GM21423 (cell line): ENCODE measurements at regions not wholly inside any gene's neighbourhood (a gene's known extent, or its start where the extent isn't known, plus 50 kb on each side); places are given as distances from the start of the nearest gene placed in this dataset.

Source experiments
- ATAC-seq: cut with Tn5 transposase; IDR thresholded peaks from one replicate; pipeline ENCODE4 v1.9.1; 2021; ENCODE audit warnings: mild to moderate bottlenecking, moderate library complexity; ENCODE audit not compliant: unreplicated experiment

DNA sequence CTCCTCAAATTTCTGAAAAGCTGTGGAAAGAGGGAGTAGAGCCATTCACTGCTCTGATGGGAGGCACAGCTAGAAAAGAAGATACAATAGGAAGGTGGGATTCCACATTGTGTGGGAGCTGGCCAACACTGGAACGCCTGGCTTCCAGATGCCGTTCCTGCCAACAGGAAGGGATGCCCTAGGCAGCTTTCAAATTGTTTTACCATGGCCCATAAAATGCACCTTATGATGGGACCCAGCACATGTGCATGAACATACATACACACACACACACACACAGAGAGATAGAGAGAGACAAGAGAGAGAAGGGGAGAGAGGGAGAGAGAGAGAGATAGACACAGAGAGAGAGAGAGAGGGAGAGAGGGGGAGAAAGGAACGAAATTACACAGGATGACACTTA is 86.1 kb upstream of the BZW1 start:
- no peak for ATAC-seq

DNA sequence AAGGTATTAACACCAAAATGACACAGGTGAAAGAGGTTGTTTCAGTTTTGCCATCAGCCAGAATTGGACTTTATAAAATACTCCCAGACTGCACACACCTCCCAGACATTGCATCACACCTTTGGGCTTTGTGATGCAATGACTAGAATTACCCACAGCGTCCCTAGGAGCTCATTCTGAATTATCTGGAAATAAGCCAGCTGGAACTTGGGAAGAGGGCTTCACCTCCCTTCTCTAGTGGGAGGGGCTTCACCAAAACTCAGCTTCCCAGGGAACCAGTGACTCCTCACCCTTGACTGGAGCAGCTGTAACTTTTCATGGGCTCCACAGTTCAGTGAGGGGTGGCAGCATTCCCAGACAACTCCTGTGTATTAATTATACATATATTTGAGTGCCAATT is 83.1 kb upstream of the BZW1 start:
- no peak for ATAC-seq

DNA sequence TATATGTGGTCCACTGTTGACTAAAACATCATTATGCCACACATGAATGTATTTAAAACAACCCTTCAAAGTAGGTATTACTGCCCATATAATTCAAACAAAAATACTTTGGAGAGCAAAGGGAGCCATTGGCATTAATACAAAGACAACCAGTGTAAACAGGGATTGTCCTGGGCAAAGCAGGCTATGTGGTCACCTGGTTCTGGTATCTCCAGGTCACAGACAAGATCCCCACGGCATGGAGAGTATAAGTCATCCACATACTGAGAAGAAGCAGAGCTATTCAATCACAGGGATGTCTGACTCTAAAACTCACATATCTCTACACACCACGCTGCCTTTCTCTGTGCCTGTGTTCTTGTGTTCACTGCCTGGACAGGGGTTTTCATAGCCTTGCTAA is 81.4 kb upstream of the BZW1 start:
- no peak for ATAC-seq

DNA sequence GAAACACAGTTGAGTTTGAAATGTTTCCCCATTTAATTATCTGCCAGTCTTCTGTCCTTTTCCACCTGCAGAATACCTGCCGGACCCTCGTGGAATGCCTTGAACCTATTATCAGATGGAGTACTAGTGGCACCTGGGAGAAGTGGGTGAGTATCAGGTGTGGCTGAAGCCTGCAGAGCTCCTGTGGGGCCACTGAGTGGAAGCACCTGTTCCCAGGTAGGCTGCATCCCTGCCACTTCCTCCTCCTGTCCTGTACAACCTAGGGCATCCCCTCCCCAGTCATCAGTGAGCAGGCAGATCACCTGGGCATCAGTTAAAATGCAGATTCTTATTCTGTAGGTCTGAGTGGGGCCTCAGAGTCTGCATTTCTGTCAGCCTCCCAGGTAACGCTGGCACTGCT is 80.8 kb upstream of the BZW1 start:
- no peak for ATAC-seq

DNA sequence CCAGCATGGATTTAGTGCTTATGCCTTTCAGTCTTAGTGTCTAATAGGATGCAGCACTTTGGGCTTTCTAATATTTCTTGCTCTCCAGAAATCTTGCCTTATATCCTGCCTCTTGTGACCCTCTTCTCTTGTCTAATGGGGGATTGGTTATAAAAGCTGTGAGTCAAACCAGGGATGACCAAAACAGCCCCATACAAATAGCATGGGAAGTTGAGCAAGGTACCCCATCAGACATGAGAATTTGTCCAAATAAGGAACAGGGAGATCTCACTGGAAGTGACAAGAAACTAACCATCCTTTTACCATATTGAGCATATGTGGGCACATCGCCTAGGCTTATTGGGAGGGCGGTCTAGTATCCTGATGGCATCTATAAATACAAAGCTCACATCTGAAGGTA is 78.8 kb upstream of the BZW1 start:
- no peak for ATAC-seq

DNA sequence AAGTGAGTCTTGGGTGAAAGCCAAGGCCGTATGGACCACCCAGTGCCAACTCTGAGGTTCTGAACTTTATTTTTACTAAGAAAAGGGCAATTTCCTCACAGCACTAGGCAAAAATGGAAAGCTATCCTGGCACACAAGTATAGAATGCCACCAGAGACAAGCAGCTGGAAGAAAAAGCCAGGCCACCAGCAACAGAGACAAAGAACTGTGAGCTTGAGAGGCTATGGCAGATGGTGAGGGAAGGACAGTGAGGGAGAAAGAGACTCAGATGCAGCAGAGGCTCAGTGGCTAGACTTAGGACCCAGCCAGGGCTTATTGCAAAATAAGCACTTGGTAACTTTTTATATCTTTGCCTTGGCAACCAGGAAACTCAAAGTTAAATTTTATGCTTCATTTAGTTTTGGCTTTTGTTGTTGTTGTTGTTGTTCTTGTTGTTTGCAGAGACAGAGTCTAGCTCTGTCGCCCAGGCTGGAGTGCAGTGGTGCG is 78.0 kb upstream of the BZW1 start:
- no peak for ATAC-seq

DNA sequence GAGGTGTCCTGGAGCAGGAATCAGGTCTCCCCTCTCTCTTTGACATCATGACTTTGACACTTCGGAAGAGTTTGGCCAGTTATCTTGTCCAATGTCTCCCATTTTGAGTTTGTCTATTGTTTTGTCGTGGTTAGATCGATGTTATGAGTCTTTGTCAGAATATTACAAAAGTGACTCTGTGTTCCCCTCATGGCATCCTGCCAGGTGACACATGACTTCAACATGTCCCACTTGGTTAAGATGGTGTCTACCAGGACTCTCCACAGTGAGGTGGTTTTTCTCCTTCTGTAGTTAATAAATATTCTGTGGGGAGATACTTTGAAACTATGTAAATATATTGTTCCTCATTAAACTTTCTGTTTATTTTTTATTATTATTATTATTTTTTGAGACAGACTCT is 76.6 kb upstream of the BZW1 start:
- no peak for ATAC-seq

DNA sequence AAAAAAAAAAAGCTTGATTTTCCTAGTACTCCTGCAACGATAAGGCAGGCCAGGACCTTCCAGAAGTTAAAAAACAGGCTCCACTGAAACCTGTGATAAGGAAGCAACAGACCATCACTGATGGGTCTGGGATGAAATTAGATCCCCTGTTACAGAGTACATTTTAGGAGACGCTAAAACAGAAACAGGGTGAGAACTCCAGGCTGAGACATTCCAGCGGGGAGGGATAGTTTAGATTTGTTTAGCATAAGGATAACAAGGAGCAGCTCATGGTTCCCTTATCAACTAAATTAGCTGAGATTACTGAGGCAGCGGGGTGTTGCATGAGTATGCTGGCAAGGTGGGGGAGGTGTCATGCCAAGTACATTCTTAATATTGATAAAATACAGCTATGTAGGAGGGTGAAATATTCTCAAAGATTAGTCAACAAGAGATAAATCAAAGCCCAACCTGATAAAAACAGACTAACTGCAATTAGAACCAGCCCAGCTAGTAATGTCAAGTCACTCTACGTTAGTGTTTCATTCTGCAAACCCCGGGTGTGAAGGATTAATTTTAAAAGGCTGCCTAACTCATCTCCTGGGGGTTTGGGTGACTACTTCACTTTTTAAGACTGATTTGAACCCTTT is 75.0 kb upstream of the BZW1 start:
- no peak for ATAC-seq

DNA sequence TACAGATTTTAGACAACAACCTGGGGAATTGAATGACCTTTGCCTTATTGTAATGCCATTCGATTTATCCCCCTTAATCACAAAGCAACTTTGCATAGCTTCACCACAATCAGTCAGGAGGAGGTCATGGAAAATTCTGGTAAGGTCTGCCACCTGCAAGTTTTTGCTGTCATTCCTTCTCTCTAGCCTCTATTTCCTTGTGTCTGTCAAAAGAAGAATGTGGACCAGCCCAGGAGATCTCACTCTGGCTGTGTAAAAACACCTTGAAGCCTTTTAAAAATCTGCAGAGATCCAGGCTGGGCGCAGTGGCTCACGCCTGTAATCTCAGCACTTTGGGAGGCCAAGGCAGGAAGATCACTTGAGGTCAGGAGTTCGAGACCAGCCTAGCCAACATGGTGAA is 74.1 kb upstream of the BZW1 start:
- ATAC-seq, result no peak

DNA sequence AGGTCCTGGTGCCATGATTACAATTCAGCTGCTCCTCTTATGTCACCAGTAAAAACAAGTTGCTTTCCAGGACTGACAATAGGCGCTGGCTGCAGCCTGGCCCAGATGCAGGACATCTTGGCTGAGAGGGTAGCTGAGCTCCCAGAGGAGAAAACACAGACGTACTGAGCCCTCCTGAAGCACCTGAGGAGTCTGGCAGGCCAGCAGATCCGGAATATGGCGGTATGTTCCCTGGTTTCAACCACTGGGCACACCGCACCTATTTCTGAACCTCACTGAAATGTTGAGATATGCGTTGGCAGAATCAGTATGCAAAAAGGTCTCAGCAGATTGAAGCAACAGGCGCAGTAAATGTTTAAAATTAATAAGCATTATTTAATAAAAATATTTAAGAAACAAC is 73.1 kb upstream of the BZW1 start:
- no peak for ATAC-seq

DNA sequence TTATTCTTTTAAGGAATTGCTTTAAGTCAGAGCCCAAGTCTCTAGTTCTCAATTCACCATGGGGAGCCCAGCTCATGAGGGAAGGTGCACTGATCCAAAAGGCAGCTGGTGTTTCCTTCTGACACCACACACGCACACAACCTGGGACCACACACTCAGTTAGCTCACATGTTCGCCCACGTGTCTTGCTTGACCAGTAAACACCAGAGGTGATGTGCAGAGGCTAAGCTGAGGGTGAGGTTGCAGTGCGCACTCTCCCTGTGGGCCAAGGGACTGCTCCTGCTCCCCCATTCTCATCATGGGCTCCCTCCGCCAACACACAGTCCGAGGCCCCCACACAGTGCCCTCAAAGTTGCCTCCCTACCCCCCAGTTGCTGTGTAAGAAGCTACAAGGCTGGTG is 70.8 kb upstream of the BZW1 start:
- no peak for ATAC-seq

DNA sequence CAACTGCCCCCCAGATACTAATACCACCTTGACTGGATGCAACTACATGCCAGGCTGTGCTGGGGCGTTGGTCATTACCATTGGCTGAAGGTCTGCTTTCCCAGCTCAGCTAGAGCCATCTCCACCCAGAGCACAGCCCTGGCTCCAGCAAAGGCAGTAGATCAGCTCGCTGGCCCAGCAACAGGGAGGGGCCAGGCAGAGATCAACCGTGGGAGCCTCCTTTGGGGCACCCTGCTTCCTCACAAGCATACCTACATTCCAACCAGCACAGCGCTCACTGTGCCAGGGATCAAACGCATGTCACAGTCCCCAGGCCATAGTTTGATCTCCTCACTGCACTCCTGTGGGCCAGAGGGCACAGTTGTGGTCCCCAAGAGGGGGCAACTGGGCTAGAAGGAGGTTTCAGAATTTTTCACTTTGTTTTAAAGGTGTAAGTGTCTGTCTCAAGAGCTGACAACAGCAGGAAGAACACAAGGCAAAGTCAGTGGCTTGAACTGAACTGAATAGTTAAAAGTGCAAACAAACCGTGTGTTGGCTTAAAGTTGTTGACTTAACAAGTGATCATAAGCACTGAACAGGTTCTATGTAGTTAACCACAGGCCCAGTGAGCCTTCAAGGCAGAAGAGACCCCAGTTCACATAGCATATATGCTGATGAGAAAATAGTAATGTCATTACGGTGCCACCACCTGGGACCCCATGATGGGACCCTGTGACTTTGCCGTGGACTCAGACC is 70.1 kb upstream of the BZW1 start:
- no peak for ATAC-seq

DNA sequence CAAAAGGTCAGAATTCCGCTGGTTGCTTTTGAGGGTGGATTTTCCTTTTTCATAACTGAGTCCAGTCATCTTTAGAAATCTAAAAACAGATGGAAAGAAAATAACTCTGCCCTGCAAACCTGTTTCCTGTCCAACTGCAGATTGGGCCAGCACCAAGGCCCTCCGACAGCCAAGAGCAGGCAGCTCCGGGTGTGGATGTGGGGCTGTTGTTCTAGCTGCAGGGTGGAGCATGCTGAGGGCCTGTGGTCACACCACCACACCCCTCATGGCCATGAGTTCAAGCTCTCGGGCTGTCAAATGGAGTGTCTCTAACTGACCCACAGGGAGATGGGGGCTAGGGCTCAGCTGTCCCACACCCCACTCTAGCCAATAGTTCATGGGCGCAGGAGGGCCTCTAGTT is 69.3 kb upstream of the BZW1 start:
- ATAC-seq, result no peak

DNA sequence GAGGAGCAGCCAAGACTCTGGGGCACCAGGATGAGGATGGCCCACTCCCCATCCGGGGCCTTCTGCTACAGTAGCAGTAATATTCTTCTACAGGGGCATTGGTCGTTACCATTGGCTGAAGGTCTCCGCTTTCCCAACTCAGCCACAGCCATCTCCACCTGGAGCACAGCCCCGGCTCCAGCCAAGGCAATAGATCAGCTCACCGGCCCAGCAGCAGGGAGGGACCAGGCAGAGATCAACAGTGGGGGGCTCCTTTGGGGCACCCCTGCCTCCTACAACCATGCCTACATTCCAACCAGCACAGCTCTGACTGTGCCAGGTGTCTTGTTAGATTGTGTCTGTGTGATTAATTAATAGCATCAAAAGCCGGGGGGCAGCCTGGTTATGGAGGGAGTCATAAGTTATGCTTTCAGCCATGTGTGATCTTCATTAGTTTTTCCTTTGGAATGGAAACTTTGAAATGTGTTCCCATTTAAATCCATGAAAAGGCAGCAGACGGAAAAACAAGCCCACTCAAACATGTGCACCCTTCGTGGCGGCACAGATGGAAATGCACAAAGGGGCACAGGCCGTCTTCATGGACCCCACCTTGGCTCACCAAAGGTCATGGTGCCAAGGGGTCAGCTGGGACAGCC is 68.6 kb upstream of the BZW1 start:
- no peak for ATAC-seq

DNA sequence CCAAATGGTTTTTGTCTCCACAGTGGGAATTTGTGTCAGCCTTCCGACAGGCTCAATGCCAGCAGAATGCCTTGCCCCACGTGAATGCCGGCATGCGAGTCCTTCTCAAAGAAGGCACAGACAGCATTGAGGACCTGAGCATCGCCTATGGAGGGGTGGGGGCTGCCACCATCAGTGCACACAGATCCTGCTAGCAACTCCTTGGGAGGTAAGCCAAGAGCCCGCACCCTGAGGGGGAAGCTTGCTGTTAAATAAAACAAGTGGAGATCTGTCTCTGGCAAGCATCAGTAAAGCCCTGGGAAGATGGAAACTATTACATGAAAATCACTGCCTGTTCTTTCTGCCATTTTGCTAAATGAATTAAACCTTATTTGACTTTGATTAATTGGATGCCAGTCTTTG is 67.5 kb upstream of the BZW1 start:
- no peak for ATAC-seq

DNA sequence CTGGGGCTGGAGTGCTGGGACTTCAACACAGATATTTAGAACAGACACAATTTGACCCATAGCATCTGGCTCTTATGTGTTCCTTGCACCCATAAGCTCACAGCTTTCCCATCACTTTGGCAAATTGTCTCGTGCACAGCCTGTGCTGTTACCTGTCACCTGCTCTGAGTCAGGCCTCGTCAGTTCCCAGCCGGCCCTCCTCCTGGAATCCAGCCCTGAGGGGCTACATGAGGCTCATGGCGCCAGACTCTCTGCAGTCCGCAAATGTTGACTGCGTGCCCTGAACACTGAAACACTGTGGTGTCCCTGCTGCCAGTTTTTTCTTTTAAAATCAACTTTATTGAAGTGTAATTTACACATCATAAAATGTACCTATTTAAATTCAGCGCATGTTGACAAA is 65.4 kb upstream of the BZW1 start:
- ATAC-seq, result no peak

DNA sequence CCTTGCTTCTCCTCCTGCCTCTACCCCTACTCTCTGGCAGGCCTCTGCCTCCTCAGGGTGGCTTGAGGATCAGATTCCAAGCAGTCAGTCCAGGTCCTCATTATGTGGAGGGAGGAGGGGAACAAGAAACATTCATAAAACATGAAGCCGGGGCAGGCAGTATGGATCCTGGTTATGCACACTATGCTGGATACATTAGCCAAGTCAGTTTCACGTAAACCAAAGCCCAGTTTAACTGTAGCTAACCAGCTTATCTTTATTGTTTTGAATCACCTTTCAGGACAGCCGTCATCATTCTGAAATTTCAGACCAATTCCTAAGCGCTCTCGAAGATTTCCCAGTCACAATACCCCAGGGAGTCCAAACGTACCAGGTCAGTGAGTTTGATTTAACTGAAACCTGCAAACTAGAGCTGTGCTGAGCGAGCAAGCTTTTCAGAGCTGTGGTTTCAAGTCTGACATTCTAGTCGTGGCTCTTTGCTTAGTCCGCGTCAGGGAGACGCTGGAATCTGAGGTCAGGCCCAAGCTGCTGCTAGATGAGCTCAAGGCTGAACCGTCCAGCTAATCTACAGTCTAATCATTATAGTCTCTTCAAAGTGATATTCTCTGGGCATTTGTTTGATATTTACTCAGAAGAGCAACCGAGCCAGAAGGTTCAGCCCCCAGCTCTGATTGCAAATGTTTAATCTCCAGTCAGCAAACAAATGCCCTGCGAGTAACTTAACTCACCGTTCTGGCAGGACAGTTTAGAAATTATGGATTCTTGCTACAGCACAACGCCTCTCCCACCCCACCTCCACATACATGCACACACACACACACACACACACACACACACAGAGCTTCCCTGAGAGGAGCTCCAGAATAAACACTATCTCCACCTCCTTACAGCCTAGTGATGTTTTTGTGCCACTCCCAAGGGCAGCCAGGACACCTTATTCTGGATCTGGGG is 63.8 kb upstream of the BZW1 start:
- no peak for ATAC-seq

DNA sequence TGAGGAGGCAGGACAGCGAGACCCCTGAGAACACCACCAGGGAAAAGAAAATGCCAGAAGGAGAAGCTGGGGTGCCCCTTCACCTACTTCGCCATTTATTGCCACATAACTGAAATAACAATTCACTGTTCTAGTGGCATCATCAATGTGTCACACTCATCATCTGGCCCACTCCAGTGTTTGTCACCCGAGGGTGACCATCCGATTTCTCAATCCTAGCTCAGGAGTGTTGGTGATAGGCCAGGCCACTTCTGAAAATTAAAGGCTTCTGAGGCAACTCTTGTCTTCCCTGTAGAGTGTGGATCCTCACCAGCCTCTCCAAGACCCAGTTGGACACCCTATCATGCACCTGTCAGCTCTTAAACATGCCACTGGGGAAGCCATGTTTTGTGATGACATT is 62.9 kb upstream of the BZW1 start:
- no peak for ATAC-seq

DNA sequence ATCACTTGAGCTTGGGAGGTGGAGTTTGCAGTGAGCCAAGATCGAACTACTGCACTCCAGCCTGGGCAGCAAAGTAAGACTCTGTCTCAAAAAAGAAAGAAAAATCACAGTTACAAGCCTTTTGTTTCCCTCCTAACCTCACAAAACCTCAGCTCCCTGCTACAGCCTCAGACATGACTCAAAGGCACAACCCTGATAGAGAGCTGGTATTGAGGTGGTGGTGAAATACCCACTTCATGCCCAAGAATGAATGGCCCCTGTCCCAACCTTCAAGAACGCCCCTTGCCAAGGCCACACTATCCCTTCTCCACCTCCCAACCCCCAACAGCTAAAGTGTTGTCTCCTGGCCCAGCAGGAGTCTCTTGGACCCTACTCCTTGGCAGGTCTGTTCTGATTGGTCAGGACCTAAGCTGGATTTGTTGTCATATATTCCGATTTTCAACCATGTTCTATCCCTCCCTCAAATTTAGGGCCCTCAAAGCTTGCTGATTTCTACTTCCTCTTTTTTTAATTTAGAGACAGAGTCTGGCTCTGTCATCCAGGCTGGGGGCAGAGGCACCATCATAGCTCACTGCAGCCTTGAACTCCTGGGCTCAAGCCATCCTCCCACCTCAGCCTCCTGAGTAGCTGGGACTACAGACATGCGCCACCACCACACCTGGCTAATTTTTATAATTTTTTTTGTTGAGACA is 61.9 kb upstream of the BZW1 start:
- ATAC-seq, result no peak

DNA sequence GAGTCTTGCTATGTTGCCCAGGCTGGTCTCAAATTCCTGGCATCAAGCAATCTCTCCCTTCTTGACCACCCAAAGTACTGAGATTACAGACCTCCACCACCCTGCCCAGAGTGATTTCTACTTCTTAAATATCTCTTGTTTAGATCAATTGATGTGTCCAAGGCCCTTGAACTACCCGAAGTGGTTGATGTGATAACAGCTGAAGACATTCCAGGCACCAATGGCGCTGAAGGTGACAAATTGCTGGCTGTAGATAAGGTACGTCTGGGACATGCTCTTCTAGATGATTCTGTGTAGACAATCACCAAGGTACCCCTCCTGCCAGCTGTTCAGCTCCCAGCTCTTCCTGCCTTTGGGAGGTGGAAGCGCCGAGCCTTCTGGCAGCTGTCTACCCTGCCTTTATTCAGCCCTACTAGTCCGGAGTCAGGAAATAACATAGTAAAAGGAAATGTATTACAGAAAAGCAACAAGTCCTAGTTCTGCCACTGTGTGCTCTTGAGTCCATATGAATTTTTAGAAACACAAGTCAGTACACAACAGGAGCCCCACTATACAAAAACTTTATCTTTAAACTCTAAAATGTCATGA is 61.3 kb upstream of the BZW1 start:
- no peak for ATAC-seq
